ENCODE measurements at regions not wholly inside any gene's neighbourhood (a gene's known extent, or its start where the extent isn't known, plus 50 kb on each side); places are given as distances from the start of the nearest gene placed in this dataset.

- Histone ChIP-seq H3K4me3 (ENCODE audit: low read length in 3 of 3) (no peak overlapping the region), H3K9me3 (ENCODE audit: control insufficient read depth in 3 of 3, low read length in 3 of 3) (peaks cover 0 to 3% (median 3%) of the 10 kb centered on the region in 3 donors), H3K27me3 (ENCODE audit: control insufficient read depth in 3 of 3, insufficient read depth in 3 of 3, low read length in 3 of 3) (no peaks in the 10 kb centered on the region), H3K27ac (ENCODE audit: low read depth, low read length) (no peak overlapping the region), H3K9ac (ENCODE audit: low read depth in 1 of 3, low read length in 3 of 3) (no peak overlapping the region), H3K4me1 (ENCODE audit: control insufficient read depth in 3 of 3, insufficient read depth in 3 of 3, low read length in 3 of 3) (peaks cover 0 to 2% (median 1%) of the 10 kb centered on the region in 3 donors), H3K36me3 (ENCODE audit: control insufficient read depth in 3 of 3, insufficient read depth in 3 of 3, low read length in 3 of 3) (no peaks in the 10 kb centered on the region)
These were observed 114.9 kb downstream of the GLI2 start for GRCh38 chr2:120850551-120850950.

DNA sequence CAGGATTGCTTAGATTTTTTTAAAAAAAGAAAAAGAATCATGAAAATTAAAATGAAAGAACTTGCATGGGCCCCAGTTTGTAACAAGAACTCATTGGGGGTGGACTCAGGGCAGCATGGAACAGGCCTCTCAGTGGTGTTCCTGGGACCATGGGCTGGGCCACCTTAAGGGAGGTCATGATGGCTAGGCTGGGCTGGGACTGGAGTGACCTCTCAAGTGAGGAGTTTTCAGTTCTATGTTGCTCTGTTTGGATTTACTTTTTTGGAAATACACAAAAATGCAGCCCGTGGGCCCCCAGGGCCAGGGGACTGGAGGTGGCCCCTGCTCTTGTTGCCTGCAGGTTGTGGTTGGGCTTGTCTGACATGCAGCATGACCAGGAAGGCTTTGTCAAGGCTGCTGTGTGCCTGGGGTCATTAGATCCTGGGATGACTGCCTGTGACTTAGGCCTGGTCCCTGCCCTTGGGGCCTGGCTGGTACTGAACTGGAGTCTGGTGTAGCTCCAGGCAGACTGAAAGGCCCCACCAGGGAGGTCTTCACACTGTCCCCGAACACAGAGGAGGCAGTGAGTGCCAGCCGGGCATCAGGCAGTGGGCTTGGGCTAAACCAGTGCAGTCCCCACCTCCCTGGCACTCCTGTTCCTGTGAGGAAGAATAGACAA, 115.6 kb downstream of the GLI2 start:
- no peak overlapping the region for H3K4me3 ChIP-seq (ENCODE audit: low read length in 3 of 3)
- no peaks in the 10 kb centered on the region for H3K36me3 ChIP-seq (ENCODE audit: control insufficient read depth in 3 of 3, insufficient read depth in 3 of 3, low read length in 3 of 3)
- no peak overlapping the region for H3K9ac ChIP-seq (ENCODE audit: low read depth in 1 of 3, low read length in 3 of 3)
- no peaks in the 10 kb centered on the region for H3K27me3 ChIP-seq (ENCODE audit: control insufficient read depth in 3 of 3, insufficient read depth in 3 of 3, low read length in 3 of 3)
- H3K27ac ChIP-seq (ENCODE audit: low read depth, low read length) = no peak overlapping the region
- peaks cover 0 to 3% (median 3%) of the 10 kb centered on the region in 3 donors for H3K9me3 ChIP-seq (ENCODE audit: control insufficient read depth in 3 of 3, low read length in 3 of 3)
- peaks cover 0 to 2% (median 0%) of the 10 kb centered on the region in 3 donors for H3K4me1 ChIP-seq (ENCODE audit: control insufficient read depth in 3 of 3, insufficient read depth in 3 of 3, low read length in 3 of 3)

- H3K9ac ChIP-seq (ENCODE audit: low read depth in 1 of 3, low read length in 3 of 3) = no peak overlapping the region
- H3K4me1 ChIP-seq (ENCODE audit: control insufficient read depth in 3 of 3, insufficient read depth in 3 of 3, low read length in 3 of 3) = peaks cover 0 to 4% (median 2%) of the 10 kb centered on the region in 3 donors
- H3K9me3 ChIP-seq (ENCODE audit: control insufficient read depth in 3 of 3, low read length in 3 of 3) = peaks cover 0 to 3% (median 3%) of the 10 kb centered on the region in 3 donors
These were observed 116.6 kb downstream of the GLI2 start for GRCh38 chr2:120852200-120852815.

GRCh38 chr2:120853306-120854013, 117.8 kb downstream of the GLI2 start:
- peaks cover 0 to 3% (median 3%) of the 10 kb centered on the region in 3 donors for H3K9me3 ChIP-seq (ENCODE audit: control insufficient read depth in 3 of 3, low read length in 3 of 3)
- H3K27me3 ChIP-seq (ENCODE audit: control insufficient read depth in 3 of 3, insufficient read depth in 3 of 3, low read length in 3 of 3) = no peaks in the 10 kb centered on the region
- H3K4me3 ChIP-seq (ENCODE audit: low read length in 3 of 3) = no peak overlapping the region
- peaks cover 0 to 4% (median 2%) of the 10 kb centered on the region in 3 donors for H3K4me1 ChIP-seq (ENCODE audit: control insufficient read depth in 3 of 3, insufficient read depth in 3 of 3, low read length in 3 of 3)
- H3K9ac ChIP-seq (ENCODE audit: low read depth in 1 of 3, low read length in 3 of 3) = no peak overlapping the region
- H3K27ac ChIP-seq (ENCODE audit: low read depth, low read length) = no peak overlapping the region
- H3K36me3 ChIP-seq (ENCODE audit: control insufficient read depth in 3 of 3, insufficient read depth in 3 of 3, low read length in 3 of 3) = no peaks in the 10 kb centered on the region

More at GRCh38 chr2:120852200-120852815, 116.6 kb downstream of the GLI2 start:
- Histone ChIP-seq H3K4me3 (ENCODE audit: low read length in 3 of 3) (no peak overlapping the region), H3K27ac (ENCODE audit: low read depth, low read length) (no peak overlapping the region), H3K27me3 (ENCODE audit: control insufficient read depth in 3 of 3, insufficient read depth in 3 of 3, low read length in 3 of 3) (no peaks in the 10 kb centered on the region), H3K36me3 (ENCODE audit: control insufficient read depth in 3 of 3, insufficient read depth in 3 of 3, low read length in 3 of 3) (no peaks in the 10 kb centered on the region)

GRCh38 chr2:120854014-120854620, 118.4 kb downstream of the GLI2 start:
- no peaks in the 10 kb centered on the region for H3K27me3 ChIP-seq (ENCODE audit: control insufficient read depth in 3 of 3, insufficient read depth in 3 of 3, low read length in 3 of 3)
- no peak overlapping the region for H3K27ac ChIP-seq (ENCODE audit: low read depth, low read length)
- H3K9ac ChIP-seq (ENCODE audit: low read depth in 1 of 3, low read length in 3 of 3) = no peak overlapping the region
- H3K4me3 ChIP-seq (ENCODE audit: low read length in 3 of 3) = no peak overlapping the region
- no peaks in the 10 kb centered on the region for H3K36me3 ChIP-seq (ENCODE audit: control insufficient read depth in 3 of 3, insufficient read depth in 3 of 3, low read length in 3 of 3)
- H3K4me1 ChIP-seq (ENCODE audit: control insufficient read depth in 3 of 3, insufficient read depth in 3 of 3, low read length in 3 of 3) = peaks cover 0 to 4% (median 2%) of the 10 kb centered on the region in 3 donors
- H3K9me3 ChIP-seq (ENCODE audit: control insufficient read depth in 3 of 3, low read length in 3 of 3) = peaks cover 0 to 3% (median 0%) of the 10 kb centered on the region in 3 donors

GRCh38 chr2:120854766-120855530, 119.3 kb downstream of the GLI2 start:
- Histone ChIP-seq H3K9me3 (ENCODE audit: control insufficient read depth in 3 of 3, low read length in 3 of 3) (no peaks in the 10 kb centered on the region), H3K4me3 (ENCODE audit: low read length in 3 of 3) (no peak overlapping the region), H3K9ac (ENCODE audit: low read depth in 1 of 3, low read length in 3 of 3) (no peak overlapping the region), H3K36me3 (ENCODE audit: control insufficient read depth in 3 of 3, insufficient read depth in 3 of 3, low read length in 3 of 3) (no peaks in the 10 kb centered on the region), H3K27me3 (ENCODE audit: control insufficient read depth in 3 of 3, insufficient read depth in 3 of 3, low read length in 3 of 3) (no peaks in the 10 kb centered on the region), H3K4me1 (ENCODE audit: control insufficient read depth in 3 of 3, insufficient read depth in 3 of 3, low read length in 3 of 3) (peaks cover 0 to 4% (median 2%) of the 10 kb centered on the region in 3 donors), H3K27ac (ENCODE audit: low read depth, low read length) (no peak overlapping the region)

DNA sequence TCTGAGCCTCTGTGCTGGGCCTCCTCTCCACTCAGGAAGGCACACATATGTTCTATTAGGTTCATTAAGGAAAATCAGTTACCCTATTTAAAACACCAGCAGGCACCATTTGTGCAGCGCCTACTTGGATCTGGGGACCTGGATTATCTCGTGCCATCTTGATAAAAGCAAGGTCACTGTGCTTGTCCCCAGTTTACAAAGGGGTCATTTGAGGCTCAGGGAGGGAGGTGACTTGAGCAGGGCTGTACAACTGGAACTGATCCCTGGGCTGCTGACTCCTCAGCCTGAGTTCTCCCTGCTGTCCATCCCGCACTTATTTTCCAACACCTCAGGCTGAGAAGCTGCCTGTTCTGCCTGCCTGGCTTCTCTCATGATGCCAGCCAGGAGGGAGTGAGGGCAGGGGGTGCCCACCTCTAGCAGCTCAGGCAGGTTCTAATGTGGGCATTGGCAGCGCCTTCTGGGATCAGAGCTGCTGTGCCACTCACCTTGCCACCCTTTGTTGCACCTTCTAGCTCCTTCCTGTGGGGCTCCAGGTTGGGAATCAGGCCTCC, 120.3 kb downstream of the GLI2 start:
- Histone ChIP-seq H3K9me3 (ENCODE audit: control insufficient read depth in 3 of 3, low read length in 3 of 3) (no peaks in the 10 kb centered on the region), H3K4me1 (ENCODE audit: control insufficient read depth in 3 of 3, insufficient read depth in 3 of 3, low read length in 3 of 3) (peaks cover 0 to 4% (median 2%) of the 10 kb centered on the region in 3 donors), H3K27ac (ENCODE audit: low read depth, low read length) (no peak overlapping the region), H3K36me3 (ENCODE audit: control insufficient read depth in 3 of 3, insufficient read depth in 3 of 3, low read length in 3 of 3) (no peaks in the 10 kb centered on the region), H3K4me3 (ENCODE audit: low read length in 3 of 3) (no peak overlapping the region), H3K27me3 (ENCODE audit: control insufficient read depth in 3 of 3, insufficient read depth in 3 of 3, low read length in 3 of 3) (no peaks in the 10 kb centered on the region), H3K9ac (ENCODE audit: low read depth in 1 of 3, low read length in 3 of 3) (no peak overlapping the region)

DNA sequence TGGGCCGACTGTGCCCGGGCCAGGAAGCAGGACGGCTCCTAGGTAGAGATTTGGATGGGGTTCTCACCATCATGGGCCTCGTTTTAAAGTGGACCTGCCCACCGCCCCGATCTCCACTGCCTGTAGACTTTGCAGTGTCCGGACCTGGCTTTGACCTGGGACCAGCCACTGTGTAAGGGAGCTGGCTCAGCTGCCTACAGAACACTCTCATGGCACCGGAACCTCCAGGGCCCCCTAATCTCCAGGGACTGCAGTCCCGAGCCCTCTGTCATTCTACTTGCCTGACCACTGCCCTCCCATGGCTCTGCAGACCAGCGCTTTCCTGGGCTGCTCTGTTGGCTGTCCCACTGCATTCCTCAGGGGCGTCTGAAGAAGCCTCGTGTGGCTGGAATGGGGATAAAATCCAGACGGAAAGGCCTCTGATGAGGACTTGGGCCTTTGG, 120.8 kb downstream of the GLI2 start:
- Histone ChIP-seq H3K9me3 (ENCODE audit: control insufficient read depth in 3 of 3, low read length in 3 of 3) (no peaks in the 10 kb centered on the region), H3K27ac (ENCODE audit: low read depth, low read length) (no peak overlapping the region), H3K9ac (ENCODE audit: low read depth in 1 of 3, low read length in 3 of 3) (no peak overlapping the region), H3K27me3 (ENCODE audit: control insufficient read depth in 3 of 3, insufficient read depth in 3 of 3, low read length in 3 of 3) (no peaks in the 10 kb centered on the region), H3K36me3 (ENCODE audit: control insufficient read depth in 3 of 3, insufficient read depth in 3 of 3, low read length in 3 of 3) (no peaks in the 10 kb centered on the region), H3K4me3 (ENCODE audit: low read length in 3 of 3) (no peak overlapping the region), H3K4me1 (ENCODE audit: control insufficient read depth in 3 of 3, insufficient read depth in 3 of 3, low read length in 3 of 3) (peaks cover 0 to 4% (median 2%) of the 10 kb centered on the region in 3 donors)

GRCh38 chr2:120857422-120857821, 121.8 kb downstream of the GLI2 start:
- H3K36me3 ChIP-seq (ENCODE audit: control insufficient read depth in 3 of 3, insufficient read depth in 3 of 3, low read length in 3 of 3) = no peaks in the 10 kb centered on the region
- H3K4me3 ChIP-seq (ENCODE audit: low read length in 3 of 3) = no peak overlapping the region
- no peak overlapping the region for H3K9ac ChIP-seq (ENCODE audit: low read depth in 1 of 3, low read length in 3 of 3)
- no peaks in the 10 kb centered on the region for H3K9me3 ChIP-seq (ENCODE audit: control insufficient read depth in 3 of 3, low read length in 3 of 3)
- H3K4me1 ChIP-seq (ENCODE audit: control insufficient read depth in 3 of 3, insufficient read depth in 3 of 3, low read length in 3 of 3) = peaks cover 0 to 4% (median 2%) of the 10 kb centered on the region in 3 donors
- no peaks in the 10 kb centered on the region for H3K27me3 ChIP-seq (ENCODE audit: control insufficient read depth in 3 of 3, insufficient read depth in 3 of 3, low read length in 3 of 3)
- H3K27ac ChIP-seq (ENCODE audit: low read depth, low read length) = no peak overlapping the region

All from skeletal muscle tissue (tissue), 3 donors.